ENCODE measurements at regions not wholly inside any gene's neighbourhood (a gene's known extent, or its start where the extent isn't known, plus 50 kb on each side); places are given as distances from the start of the nearest gene placed in this dataset.

DNA sequence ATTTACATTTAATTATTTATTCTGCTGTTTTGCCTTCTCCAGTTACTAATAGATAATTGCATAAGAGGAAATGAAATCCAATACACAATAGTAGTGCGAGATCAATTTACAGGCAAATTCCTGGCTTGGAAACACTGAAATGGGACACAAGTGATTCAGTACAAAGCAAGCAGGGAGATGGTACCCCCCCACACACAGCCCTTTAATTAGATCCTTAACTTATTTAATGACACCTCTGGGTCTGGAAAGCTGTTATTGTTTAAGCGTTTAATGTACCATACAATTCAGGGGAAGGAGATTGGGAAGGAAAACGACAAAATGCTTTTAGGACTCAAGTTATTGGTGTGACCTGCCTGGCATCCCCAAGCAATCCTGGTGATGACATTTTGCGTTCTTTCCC lies 318.2 kb downstream of the NPIPA8 start:
- no peak overlapping the region for H3K4me3 ChIP-seq (ENCODE audit: insufficient read depth, low read length)
- no peaks in the 10 kb centered on the region for H3K9me3 ChIP-seq (ENCODE audit: low read depth, low read length)
- TF ChIP-seq, protein P1, sequence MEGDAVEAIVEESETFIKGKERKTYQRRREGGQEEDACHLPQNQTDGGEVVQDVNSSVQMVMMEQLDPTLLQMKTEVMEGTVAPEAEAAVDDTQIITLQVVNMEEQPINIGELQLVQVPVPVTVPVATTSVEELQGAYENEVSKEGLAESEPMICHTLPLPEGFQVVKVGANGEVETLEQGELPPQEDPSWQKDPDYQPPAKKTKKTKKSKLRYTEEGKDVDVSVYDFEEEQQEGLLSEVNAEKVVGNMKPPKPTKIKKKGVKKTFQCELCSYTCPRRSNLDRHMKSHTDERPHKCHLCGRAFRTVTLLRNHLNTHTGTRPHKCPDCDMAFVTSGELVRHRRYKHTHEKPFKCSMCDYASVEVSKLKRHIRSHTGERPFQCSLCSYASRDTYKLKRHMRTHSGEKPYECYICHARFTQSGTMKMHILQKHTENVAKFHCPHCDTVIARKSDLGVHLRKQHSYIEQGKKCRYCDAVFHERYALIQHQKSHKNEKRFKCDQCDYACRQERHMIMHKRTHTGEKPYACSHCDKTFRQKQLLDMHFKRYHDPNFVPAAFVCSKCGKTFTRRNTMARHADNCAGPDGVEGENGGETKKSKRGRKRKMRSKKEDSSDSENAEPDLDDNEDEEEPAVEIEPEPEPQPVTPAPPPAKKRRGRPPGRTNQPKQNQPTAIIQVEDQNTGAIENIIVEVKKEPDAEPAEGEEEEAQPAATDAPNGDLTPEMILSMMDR (IDR thresholded peaks at IDR 0.05; ENCODE audit: extremely low read depth, low read depth, low read length) = no peak
- no peak overlapping the region for H2AFZ ChIP-seq (ENCODE audit: low read length)
- no peaks in the 10 kb centered on the region for H3K4me1 ChIP-seq (ENCODE audit: insufficient read depth, low read length)
- H3K36me3 ChIP-seq (ENCODE audit: insufficient read depth, low read length) = no peaks in the 10 kb centered on the region
- H3K27ac ChIP-seq (ENCODE audit: low read depth, low read length) = no peak overlapping the region
- H3K4me2 ChIP-seq (ENCODE audit: insufficient read depth, low read length) = no peak overlapping the region
- no peak for DNase-seq (ENCODE audit: insufficient read length, low spot score, missing footprints)
- H4K20me1 ChIP-seq (ENCODE audit: insufficient read depth, low read length) = no peaks in the 10 kb centered on the region
- no peaks in the 10 kb centered on the region for H3K79me2 ChIP-seq (ENCODE audit: insufficient read depth, low read length)
- H3K27me3 ChIP-seq (ENCODE audit: insufficient read depth, low read length) = no peaks in the 10 kb centered on the region

DNA sequence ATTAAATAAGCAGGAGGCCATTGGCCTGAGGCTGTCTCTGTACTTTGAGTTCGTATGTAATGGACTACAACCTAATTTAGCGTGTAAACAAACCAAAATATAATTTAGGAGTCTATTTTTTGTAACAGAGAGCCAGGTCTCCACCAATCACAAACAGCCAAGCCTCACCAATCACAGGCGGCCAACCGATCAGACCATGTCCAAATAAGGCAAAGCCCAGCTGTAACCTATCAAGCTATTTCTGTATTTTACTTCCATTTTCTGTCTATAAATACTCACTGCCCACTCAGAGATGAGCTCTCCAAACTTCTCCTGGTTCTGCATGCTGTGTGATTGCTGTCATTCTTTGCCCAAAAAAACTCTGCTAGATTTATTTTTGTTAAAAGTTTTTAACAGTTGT lies 322.7 kb downstream of the NPIPA8 start:
- no peaks in the 10 kb centered on the region for H4K20me1 ChIP-seq (ENCODE audit: insufficient read depth, low read length)
- H3K4me2 ChIP-seq (ENCODE audit: insufficient read depth, low read length) = no peak overlapping the region
- no peak for DNase-seq (ENCODE audit: insufficient read length, low spot score, missing footprints)
- H3K4me3 ChIP-seq (ENCODE audit: insufficient read depth, low read length) = no peak overlapping the region
- H2AFZ ChIP-seq (ENCODE audit: low read length) = no peak overlapping the region
- no peaks in the 10 kb centered on the region for H3K9me3 ChIP-seq (ENCODE audit: low read depth, low read length)
- TF ChIP-seq, protein P1 (IDR thresholded peaks at IDR 0.05; ENCODE audit: extremely low read depth, low read depth, low read length) = no peak
- no peaks in the 10 kb centered on the region for H3K4me1 ChIP-seq (ENCODE audit: insufficient read depth, low read length)
- no peaks in the 10 kb centered on the region for H3K79me2 ChIP-seq (ENCODE audit: insufficient read depth, low read length)
- H3K27ac ChIP-seq (ENCODE audit: low read depth, low read length) = no peak overlapping the region
- H3K36me3 ChIP-seq (ENCODE audit: insufficient read depth, low read length) = no peaks in the 10 kb centered on the region
- no peaks in the 10 kb centered on the region for H3K27me3 ChIP-seq (ENCODE audit: insufficient read depth, low read length)

DNA sequence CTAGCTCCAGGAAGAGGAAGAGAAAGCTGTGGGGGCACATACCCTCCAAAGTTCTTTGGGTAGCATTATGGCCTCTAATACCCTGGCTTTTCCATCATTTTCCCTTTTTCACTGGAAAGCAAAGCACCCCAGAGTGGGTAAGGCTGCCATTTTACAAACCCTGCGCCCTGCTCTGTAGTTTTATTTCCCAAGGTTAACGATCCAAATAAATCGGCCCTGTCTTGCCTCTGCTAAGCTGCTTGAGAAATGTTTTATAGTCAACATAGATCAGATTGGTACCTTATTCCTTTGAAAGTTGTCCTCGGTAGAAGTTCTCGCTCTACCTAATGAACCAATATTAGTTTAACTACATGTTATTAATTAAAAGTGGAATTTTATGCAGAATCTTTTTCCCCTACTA lies 328.2 kb downstream of the NPIPA8 start:
- no peaks in the 10 kb centered on the region for H3K79me2 ChIP-seq (ENCODE audit: insufficient read depth, low read length)
- H3K4me3 ChIP-seq (ENCODE audit: insufficient read depth, low read length) = no peak overlapping the region
- H2AFZ ChIP-seq (ENCODE audit: low read length) = no peak overlapping the region
- DNase-seq (ENCODE audit: insufficient read length, low spot score, missing footprints) = no peak
- no peak overlapping the region for H3K27ac ChIP-seq (ENCODE audit: low read depth, low read length)
- no peaks in the 10 kb centered on the region for H3K36me3 ChIP-seq (ENCODE audit: insufficient read depth, low read length)
- H3K4me2 ChIP-seq (ENCODE audit: insufficient read depth, low read length) = no peak overlapping the region
- no peaks in the 10 kb centered on the region for H4K20me1 ChIP-seq (ENCODE audit: insufficient read depth, low read length)
- no peaks in the 10 kb centered on the region for H3K27me3 ChIP-seq (ENCODE audit: insufficient read depth, low read length)
- H3K9me3 ChIP-seq (ENCODE audit: low read depth, low read length) = no peaks in the 10 kb centered on the region
- no peaks in the 10 kb centered on the region for H3K4me1 ChIP-seq (ENCODE audit: insufficient read depth, low read length)
- TF ChIP-seq, protein P1 (IDR thresholded peaks at IDR 0.05; ENCODE audit: extremely low read depth, low read depth, low read length) = no peak

DNA sequence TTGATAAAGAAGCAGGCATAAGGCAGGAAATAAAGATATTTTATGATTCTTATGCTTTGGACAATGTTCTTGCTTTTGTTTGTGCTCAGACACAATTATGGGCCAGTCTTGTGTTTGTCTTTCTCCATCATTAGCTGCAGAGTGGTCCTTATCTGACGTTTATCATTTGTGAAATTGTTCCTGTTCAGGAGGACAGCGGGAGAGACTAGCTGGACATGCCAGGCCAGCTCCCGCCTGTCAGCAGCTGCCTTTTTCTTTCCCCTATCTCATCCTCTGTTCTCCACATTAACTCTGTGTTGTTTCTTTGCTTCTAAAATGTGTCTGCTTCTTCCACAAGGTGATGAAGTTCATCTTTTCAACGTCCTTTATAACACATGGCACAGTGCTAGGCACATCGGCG lies 333.5 kb downstream of the NPIPA8 start:
- Histone ChIP-seq H3K4me1 (ENCODE audit: insufficient read depth, low read length) (no peaks in the 10 kb centered on the region), H3K79me2 (ENCODE audit: insufficient read depth, low read length) (no peaks in the 10 kb centered on the region), H3K27me3 (ENCODE audit: insufficient read depth, low read length) (no peaks in the 10 kb centered on the region), H3K4me2 (ENCODE audit: insufficient read depth, low read length) (no peak overlapping the region), H2AFZ (ENCODE audit: low read length) (no peak overlapping the region), H4K20me1 (ENCODE audit: insufficient read depth, low read length) (no peaks in the 10 kb centered on the region), H3K36me3 (ENCODE audit: insufficient read depth, low read length) (no peaks in the 10 kb centered on the region), H3K9me3 (ENCODE audit: low read depth, low read length) (no peaks in the 10 kb centered on the region), H3K27ac (ENCODE audit: low read depth, low read length) (no peak overlapping the region), H3K4me3 (ENCODE audit: insufficient read depth, low read length) (no peak overlapping the region)
- DNase-seq (ENCODE audit: insufficient read length, low spot score, missing footprints) = no peak
- TF ChIP-seq, protein P1 (IDR thresholded peaks at IDR 0.05; ENCODE audit: extremely low read depth, low read depth, low read length) = no peak

Measured in osteoblast (primary cell).